Lower leg skin (tissue), 4 donors: ENCODE measurements at regions not wholly inside any gene's neighbourhood (a gene's known extent, or its start where the extent isn't known, plus 50 kb on each side); places are given as distances from the start of the nearest gene placed in this dataset.
"Not testable (repeated sequence)": the region's sequence is repeated elsewhere in the genome, so short reads cannot be mapped to it uniquely, and the experiment has no call there.

Experiments used
- DNase-seq, 2 donors: peaks; one replicate each; pipeline ENCODE4 v3.0.0-alpha.2; 2019; ENCODE audit warnings: low spot score in 2 of 2
- H3K4me3 ChIP-seq: fragments of 200-600 bp; sonication (generic); 2 replicates; pipeline ENCODE4 v1.5.1; 2017; ENCODE audit warnings: mild to moderate bottlenecking, low read depth; ENCODE audit not compliant: poor library complexity, severe bottlenecking
- CTCF ChIP-seq, 3 donors: fragments of 450-650 bp; IDR thresholded peaks; one replicate each; pipeline ENCODE4 v1.5.1; 2016; ENCODE audit warnings: antibody characterized with exemption in 3 of 3, mild to moderate bottlenecking in 3 of 3, moderate library complexity in 2 of 3
- POLR2A ChIP-seq, 2 donors: fragments of 450-650 bp; IDR thresholded peaks; one replicate each; pipeline ENCODE4 v1.6.1; 2016 to 2017; ENCODE audit warnings: antibody characterized with exemption in 2 of 2, mild to moderate bottlenecking in 1 of 2, moderate library complexity in 1 of 2
- WGBS, 2 donors: methylation state at CpG; one replicate each; pipeline ENCODE4 v1.1.5; 2018; 5-methylcytosine and 5-hydroxymethylcytosine counted together
- intact Hi-C: fragments of 100-400 bp; cut with DNase I; formaldehyde crosslinking; loops from one replicate; pipeline ENCODE4 v1.15.0; 2023; ENCODE audit warnings: low total_unique reads

GRCh38 chr7:67928141-67928540 is 931.5 kb downstream of the TYW1 start:
- TF ChIP-seq CTCF (IDR thresholded peaks at IDR 0.05) (no peak), POLR2A (IDR thresholded peaks at IDR 0.05) (no peak)
- H3K4me3 ChIP-seq = no peak overlapping the region
- no peak for DNase-seq
- 84 to 85% methylated on average over 5 of the region's 5 CpGs for WGBS, 2 donors
- intact Hi-C loops = no loop called here

GRCh38 chr7:67936447-67936846 is 939.8 kb downstream of the TYW1 start:
- H3K4me3 ChIP-seq, intact Hi-C loops: not testable (repeated sequence)
- 87% methylated on average over 8 of the region's 8 CpGs for WGBS, 2 donors
- peak in 1 of 2 donors; percentile 18 for DNase-seq

- TF ChIP-seq POLR2A (IDR thresholded peaks at IDR 0.05) = no peak
- no peak for TF ChIP-seq CTCF (IDR thresholded peaks at IDR 0.05)
- intact Hi-C loops = no loop called here
- no peak overlapping the region for H3K4me3 ChIP-seq
- 95 to 96% methylated on average over 13 of the region's 13 CpGs for WGBS, 2 donors
- DNase-seq = no peak
Observed at GRCh38 chr7:67940400-67940799, 943.8 kb downstream of the TYW1 start.

- no peak overlapping the region for H3K4me3 ChIP-seq
- DNase-seq = no peak
- 85 to 98% methylated on average over 2 of the region's 2 CpGs for WGBS, 2 donors
- intact Hi-C loops = no loop called here
- TF ChIP-seq CTCF (IDR thresholded peaks at IDR 0.05) (no peak), POLR2A (IDR thresholded peaks at IDR 0.05) (no peak)
Observed at GRCh38 chr7:67947191-67947590, 950.6 kb downstream of the TYW1 start.

DNA sequence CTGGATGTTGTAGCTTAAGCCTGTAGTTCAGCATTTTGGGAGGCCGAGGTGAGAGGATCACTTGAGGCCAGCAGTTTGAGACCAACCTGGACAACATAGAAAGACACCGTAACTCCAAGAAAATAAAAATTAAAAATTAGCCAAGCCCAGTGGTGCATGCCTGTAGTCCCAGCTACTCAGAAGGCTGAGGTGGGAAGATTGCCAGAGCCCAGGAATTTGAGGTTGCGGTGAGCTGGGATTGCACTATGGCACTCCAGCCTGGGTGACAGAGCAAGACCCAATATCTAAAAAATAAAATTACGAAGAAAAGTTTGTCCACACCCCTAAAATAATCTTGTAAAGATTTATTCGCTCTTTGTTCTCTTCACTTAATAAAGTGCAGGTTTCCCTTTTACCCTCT is 951.0 kb downstream of the TYW1 start:
- WGBS, 2 donors = 78 to 81% methylated on average over 5 of the region's 5 CpGs
- intact Hi-C loops = no loop called here
- H3K4me3 ChIP-seq = no peak overlapping the region
- DNase-seq = no peak
- no peak for TF ChIP-seq CTCF (IDR thresholded peaks at IDR 0.05)
- TF ChIP-seq POLR2A (IDR thresholded peaks at IDR 0.05) = no peak

DNA sequence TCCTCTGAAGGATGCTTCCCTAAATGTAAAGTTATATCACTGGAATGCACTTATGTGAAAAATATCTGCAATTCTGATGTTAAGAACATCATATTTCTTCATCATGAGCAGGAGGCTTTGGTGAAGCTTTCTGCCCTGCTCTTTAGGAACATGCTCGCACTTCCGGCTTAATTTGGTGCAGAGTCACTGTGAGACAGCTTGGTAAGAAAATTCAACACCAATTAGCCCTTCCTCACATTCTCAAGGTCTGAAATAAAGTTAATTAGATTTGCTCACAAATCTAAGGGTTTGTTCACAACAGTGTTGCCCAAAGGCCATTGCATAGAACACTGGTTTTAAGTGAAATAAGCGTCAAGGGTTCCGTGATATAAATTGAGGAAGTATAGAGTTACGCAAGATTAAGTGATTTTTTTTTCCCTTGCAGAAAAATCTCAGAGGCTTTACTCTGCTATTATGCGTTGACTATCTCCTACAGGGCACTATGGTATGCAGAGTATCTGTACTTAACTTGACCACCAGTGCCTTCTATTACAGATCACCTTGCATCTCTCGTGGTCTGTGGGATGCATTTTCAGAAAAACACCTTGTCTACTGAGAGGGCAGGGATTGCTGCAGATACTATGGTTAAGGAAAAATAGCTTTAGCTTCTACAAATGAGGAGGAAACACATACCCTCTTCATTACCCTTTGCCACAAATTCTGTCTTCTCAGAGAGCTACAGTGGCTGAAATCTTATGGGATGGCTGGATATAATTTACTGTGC is 953.9 kb downstream of the TYW1 start:
- H3K4me3 ChIP-seq = no peak overlapping the region
- intact Hi-C loops = no loop called here
- TF ChIP-seq CTCF (IDR thresholded peaks at IDR 0.05) (no peak), POLR2A (IDR thresholded peaks at IDR 0.05) (no peak)
- DNase-seq = no peak
- 74 to 75% methylated on average over 7 of the region's 7 CpGs for WGBS, 2 donors
